Neural cell (in vitro differentiated cells): ENCODE measurements at regions not wholly inside any gene's neighbourhood (a gene's known extent, or its start where the extent isn't known, plus 50 kb on each side); places are given as distances from the start of the nearest gene placed in this dataset.

Experiments
- EP300 ChIP-seq: fragments of 450-650 bp; conservative IDR thresholded peaks from 2 replicates; pipeline ENCODE4 v1.6.1; 2014; ENCODE audit warnings: antibody characterized with exemption, mild to moderate bottlenecking, moderate library complexity; ENCODE audit not compliant: poor library complexity, severe bottlenecking
- EZH2 ChIP-seq: fragments of 200-600, 300-800 bp; shearing (Covaris generic), sonication (generic); IDR thresholded peaks from 2 replicates; pipeline ENCODE4 v1.6.1; 2014; ENCODE audit warnings: antibody characterized with exemption, low read length, borderline replicate concordance, mild to moderate bottlenecking; ENCODE audit not compliant: insufficient read depth, poor library complexity, severe bottlenecking
- POLR2AphosphoS5 ChIP-seq: IDR thresholded peaks from 2 replicates; pipeline ENCODE4 v1.6.1; 2012
- SMC3 ChIP-seq: fragments of 450-650 bp; conservative IDR thresholded peaks from 2 replicates; pipeline ENCODE4 v1.6.1; 2014; ENCODE audit warnings: antibody characterized with exemption, mild to moderate bottlenecking, moderate library complexity; ENCODE audit not compliant: poor library complexity
- TAF1 ChIP-seq: IDR thresholded peaks from 2 replicates; pipeline ENCODE4 v1.6.1; 2012; ENCODE audit warnings: low read depth
- TF ChIP-seq, protein P1 (sequence below): fragments of 450-650 bp; IDR thresholded peaks from 2 replicates; pipeline ENCODE4 v1.5.1; 2014; ENCODE audit warnings: antibody characterized with exemption, mild to moderate bottlenecking, moderate library complexity; ENCODE audit not compliant: poor library complexity, severe bottlenecking

GRCh38 chr1:182255494-182255893, 136.1 kb downstream of the GLUL start:
- TF ChIP-seq, protein P1, sequence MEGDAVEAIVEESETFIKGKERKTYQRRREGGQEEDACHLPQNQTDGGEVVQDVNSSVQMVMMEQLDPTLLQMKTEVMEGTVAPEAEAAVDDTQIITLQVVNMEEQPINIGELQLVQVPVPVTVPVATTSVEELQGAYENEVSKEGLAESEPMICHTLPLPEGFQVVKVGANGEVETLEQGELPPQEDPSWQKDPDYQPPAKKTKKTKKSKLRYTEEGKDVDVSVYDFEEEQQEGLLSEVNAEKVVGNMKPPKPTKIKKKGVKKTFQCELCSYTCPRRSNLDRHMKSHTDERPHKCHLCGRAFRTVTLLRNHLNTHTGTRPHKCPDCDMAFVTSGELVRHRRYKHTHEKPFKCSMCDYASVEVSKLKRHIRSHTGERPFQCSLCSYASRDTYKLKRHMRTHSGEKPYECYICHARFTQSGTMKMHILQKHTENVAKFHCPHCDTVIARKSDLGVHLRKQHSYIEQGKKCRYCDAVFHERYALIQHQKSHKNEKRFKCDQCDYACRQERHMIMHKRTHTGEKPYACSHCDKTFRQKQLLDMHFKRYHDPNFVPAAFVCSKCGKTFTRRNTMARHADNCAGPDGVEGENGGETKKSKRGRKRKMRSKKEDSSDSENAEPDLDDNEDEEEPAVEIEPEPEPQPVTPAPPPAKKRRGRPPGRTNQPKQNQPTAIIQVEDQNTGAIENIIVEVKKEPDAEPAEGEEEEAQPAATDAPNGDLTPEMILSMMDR, result no peak
- TF ChIP-seq TAF1 (no peak), POLR2AphosphoS5 (no peak), EZH2 (no peak), SMC3 (no peak), EP300 (no peak)
